WTC11 (cell line): ENCODE measurements at regions not wholly inside any gene's neighbourhood (a gene's known extent, or its start where the extent isn't known, plus 50 kb on each side); places are given as distances from the start of the nearest gene placed in this dataset.

Experiments used
- ATAC-seq: fragments of 200-7000 bp; cut with Tn5 transposase; 2 replicates; pipeline ENCODE4 v1.10.0; 2021; ENCODE audit warnings: mild to moderate bottlenecking, moderate library complexity
- CTCF ChIA-PET: fragments of 300-600 bp; sonication (Branson Sonifier 250); formaldehyde crosslinking; loops from one replicate; lab custom pipeline; 2021; ENCODE audit warnings: antibody characterized with exemption; lab: Charles Lee
- POLR2A ChIA-PET: fragments of 350-600 bp; sonication (Branson Sonifier 250); formaldehyde crosslinking; loops from one replicate; lab custom pipeline; 2021; ENCODE audit warnings: antibody characterized with exemption; lab: Charles Lee
- DNase-seq: peaks from one replicate; pipeline ENCODE4 v3.0.0; 2021; ENCODE audit warnings: low spot score
- H3K27ac Mint-ChIP-seq: 2 replicates; pipeline ENCODE4 v1.8.0; 2021; ENCODE audit warnings: mixed read lengths
- H3K27me3 Mint-ChIP-seq: 2 replicates; pipeline ENCODE4 v1.8.0; 2021; ENCODE audit warnings: low read depth, mild to moderate bottlenecking, moderate library complexity, mixed read lengths
- H3K36me3 Mint-ChIP-seq: 2 replicates; pipeline ENCODE4 v1.8.0; 2021; ENCODE audit warnings: mixed read lengths
- H3K4me1 Mint-ChIP-seq: 2 replicates; pipeline ENCODE4 v1.8.0; 2022; ENCODE audit warnings: mixed read lengths
- H3K4me3 Mint-ChIP-seq: 2 replicates; pipeline ENCODE4 v1.8.0; 2021; ENCODE audit warnings: mild to moderate bottlenecking, moderate library complexity, mixed read lengths
- H3K9me3 Mint-ChIP-seq: 2 replicates; pipeline ENCODE4 v1.8.0; 2021; ENCODE audit warnings: mixed read lengths
- CDX4 ChIP-seq: fragments of 250-450 bp; sonication (Bioruptor Pico); IDR thresholded peaks from 2 replicates; pipeline ENCODE4 v1.9.0; 2021; ENCODE audit warnings: moderate library complexity, mild to moderate bottlenecking, inconsistent platforms, borderline replicate concordance
- CTCF ChIP-seq: fragments of 200-600 bp; IDR thresholded peaks from 2 replicates; pipeline ENCODE4 v1.8.0; 2022; ENCODE audit warnings: antibody characterized with exemption
- E2F4 ChIP-seq: sonication (generic); formaldehyde crosslinking; IDR thresholded peaks from 2 replicates; pipeline ENCODE4 v1.8.1; 2022; ENCODE audit warnings: low read depth, mild to moderate bottlenecking, moderate library complexity, missing genetic modification reagents, borderline replicate concordance
- FOXK1 ChIP-seq: sonication (generic); formaldehyde crosslinking; IDR thresholded peaks from 2 replicates; pipeline ENCODE4 v1.8.0; 2022; ENCODE audit warnings: mild to moderate bottlenecking, moderate library complexity, missing genetic modification reagents
- FOXP1 ChIP-seq: sonication (generic); formaldehyde crosslinking; IDR thresholded peaks from 2 replicates; pipeline ENCODE4 v1.8.0; 2022; ENCODE audit warnings: missing genetic modification reagents, mild to moderate bottlenecking, moderate library complexity, borderline replicate concordance
- GABPB1 ChIP-seq: sonication (generic); formaldehyde crosslinking; IDR thresholded peaks from 2 replicates; pipeline ENCODE4 v1.8.1; 2023; ENCODE audit warnings: mild to moderate bottlenecking, missing genetic modification reagents
- GRHL2 ChIP-seq: fragments of 250-450 bp; sonication (Bioruptor Pico); IDR thresholded peaks from 2 replicates; pipeline ENCODE4 v1.8.0; 2022; ENCODE audit warnings: mild to moderate bottlenecking, moderate library complexity; ENCODE audit not compliant: insufficient replicate concordance, severe bottlenecking
- HMGA2 ChIP-seq: fragments of 250-450 bp; sonication (Bioruptor Pico); IDR thresholded peaks from 2 replicates; pipeline ENCODE4 v1.4.0; 2021; ENCODE audit warnings: mild to moderate bottlenecking, moderate library complexity
- IRF1 ChIP-seq: sonication (generic); formaldehyde crosslinking; IDR thresholded peaks from 2 replicates; pipeline ENCODE4 v1.8.0; 2023; ENCODE audit warnings: missing genetic modification reagents
- IRF2 ChIP-seq: sonication (generic); formaldehyde crosslinking; IDR thresholded peaks from 2 replicates; pipeline ENCODE4 v1.8.0; 2022; ENCODE audit warnings: low read depth, missing genetic modification reagents, borderline replicate concordance
- JUN ChIP-seq: sonication (generic); formaldehyde crosslinking; IDR thresholded peaks from 2 replicates; pipeline ENCODE4 v1.8.0; 2023; ENCODE audit warnings: mild to moderate bottlenecking, missing genetic modification reagents
- MYBL2 ChIP-seq: sonication (generic); formaldehyde crosslinking; IDR thresholded peaks from 2 replicates; pipeline ENCODE4 v1.8.1; 2023; ENCODE audit warnings: mild to moderate bottlenecking, moderate library complexity, missing genetic modification reagents
- NFE2L1 ChIP-seq: sonication (generic); formaldehyde crosslinking; IDR thresholded peaks from 2 replicates; pipeline ENCODE4 v1.8.1; 2023; ENCODE audit warnings: missing genetic modification reagents
- NFYB ChIP-seq: sonication (generic); formaldehyde crosslinking; conservative IDR thresholded peaks from 2 replicates; pipeline ENCODE4 v1.8.0; 2022; ENCODE audit warnings: low read depth, missing genetic modification reagents
- OVOL2 ChIP-seq: fragments of 250-450 bp; sonication (Bioruptor Pico); IDR thresholded peaks from 2 replicates; pipeline ENCODE4 v1.9.0; 2021; ENCODE audit warnings: mild to moderate bottlenecking, borderline replicate concordance
- PRDM15 ChIP-seq: sonication (generic); formaldehyde crosslinking; IDR thresholded peaks from 2 replicates; pipeline ENCODE4 v1.8.0; 2022; ENCODE audit warnings: missing genetic modification reagents
- PREB ChIP-seq: sonication (generic); formaldehyde crosslinking; IDR thresholded peaks from 2 replicates; pipeline ENCODE4 v1.8.1; 2022; ENCODE audit warnings: mild to moderate bottlenecking, missing genetic modification reagents, moderate library complexity, borderline replicate concordance
- TCF7 ChIP-seq: sonication (generic); formaldehyde crosslinking; IDR thresholded peaks from 2 replicates; pipeline ENCODE4 v1.8.0; 2022; ENCODE audit warnings: mild to moderate bottlenecking, low read depth, missing genetic modification reagents, moderate library complexity
- ZMAT4 ChIP-seq: fragments of 250-450 bp; sonication (Bioruptor Pico); IDR thresholded peaks from 2 replicates; pipeline ENCODE4 v1.9.0; 2021; ENCODE audit warnings: mild to moderate bottlenecking
- ZNF281 ChIP-seq: sonication (generic); formaldehyde crosslinking; IDR thresholded peaks from 2 replicates; pipeline ENCODE4 v1.8.0; 2023; ENCODE audit warnings: mild to moderate bottlenecking, missing genetic modification reagents
- ZNF671 ChIP-seq: fragments of 250-450 bp; sonication (Bioruptor Pico); IDR thresholded peaks from 2 replicates; pipeline ENCODE4 v1.8.0; 2021; ENCODE audit warnings: mild to moderate bottlenecking

GRCh38 chr7:156019776-156020565 lies 207.7 kb upstream of the SHH start:
- Mint-ChIP-seq H3K27ac (no peak overlapping the region), H3K36me3 (peaks cover 33% of the 10 kb centered on the region), H3K9me3 (peaks cover 48% of the 10 kb centered on the region), H3K4me1 (no peaks in the 10 kb centered on the region), H3K4me3 (no peak overlapping the region), H3K27me3 (no peaks in the 10 kb centered on the region; the same call in none of the 2 replicates)
- no peak for ATAC-seq
- ChIA-PET POLR2A (no interaction called here), CTCF (no interaction called here)
- TF ChIP-seq PRDM15 (CRISPR knock-in tag), result no peak
- TF ChIP-seq NFE2L1 (CRISPR knock-in tag), result no peak
- TF ChIP-seq IRF1, result no peak
- no peak for TF ChIP-seq HMGA2 (CRISPR knock-in tag)
- TF ChIP-seq IRF2 (CRISPR knock-in tag), result no peak
- TF ChIP-seq GRHL2, result no peak
- no peak for DNase-seq

- no peaks in the 10 kb centered on the region for H3K4me1 Mint-ChIP-seq
- ChIA-PET POLR2A (no interaction called here), CTCF (no interaction called here)
- peaks cover 44% of the 10 kb centered on the region for H3K9me3 Mint-ChIP-seq
- H3K27ac Mint-ChIP-seq, result no peak overlapping the region
- no peak overlapping the region for H3K4me3 Mint-ChIP-seq
- no peak for ATAC-seq
- no peak for DNase-seq
- no peaks in the 10 kb centered on the region; the same call in none of the 2 replicates for H3K27me3 Mint-ChIP-seq
- peaks cover 28% of the 10 kb centered on the region for H3K36me3 Mint-ChIP-seq
- TF ChIP-seq ZNF671 (CRISPR knock-in tag) (no peak), NFYB (no peak), ZNF281 (CRISPR knock-in tag) (no peak), CDX4 (no peak), CTCF (no peak), JUN (no peak), GABPB1 (no peak), ZMAT4 (CRISPR knock-in tag) (no peak), PREB (CRISPR knock-in tag) (no peak), FOXP1 (CRISPR knock-in tag) (no peak), FOXK1 (no peak), MYBL2 (CRISPR knock-in tag) (no peak), TCF7 (no peak), E2F4 (CRISPR knock-in tag) (no peak), IRF1 (no peak), OVOL2 (no peak)
Observed at GRCh38 chr7:156019308-156019707, 207.0 kb upstream of the SHH start.
